ENCODE measurements at regions not wholly inside any gene's neighbourhood (a gene's known extent, or its start where the extent isn't known, plus 50 kb on each side); places are given as distances from the start of the nearest gene placed in this dataset.

DNA sequence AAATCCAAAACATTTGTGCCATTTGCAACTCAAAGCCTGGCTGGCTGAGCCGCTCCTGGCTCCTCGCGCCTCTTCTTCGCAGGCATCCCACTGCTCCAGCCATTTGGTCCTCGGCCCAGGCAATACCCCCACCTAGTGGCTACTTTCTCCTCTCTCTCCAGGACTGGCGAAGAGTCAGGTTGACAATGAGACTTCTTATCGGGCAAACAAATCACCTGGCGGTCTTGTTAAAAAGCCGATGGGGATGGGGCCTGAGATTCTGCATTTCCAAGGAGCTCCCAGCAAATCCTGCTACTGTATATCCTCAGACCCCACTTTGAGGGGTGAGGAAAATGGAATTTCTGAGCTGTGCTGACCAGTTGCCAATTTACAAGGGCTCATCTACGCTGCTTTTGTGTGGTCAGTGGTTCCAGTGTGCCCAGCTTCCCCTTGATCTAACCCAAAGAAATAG, 89.0 kb downstream of the ISX start:
- no peaks in the 10 kb centered on the region for H3K23me2 ChIP-seq (ENCODE audit: low read depth, low read length)
- CTCF ChIA-PET (ENCODE audit: partially characterized antibody): interaction anchor here (0.6 to 7.9 kb wide), 37 partner anchors 9 to 1100 kb away, joined by 3 to 87 read pairs (median 4); no protein-coding TSS in a partner anchor
- 19% methylated on average over 10 of the region's 10 CpGs; no CpG with 5 or more reads in 1 of the 2 experiments for WGBS, 2 experiments (ENCODE audit: extremely low coverage in 1 of 2, insufficient coverage in 1 of 2, insufficient read length in 1 of 2, insufficient replicate concordance in 2 of 2, low coverage in 1 of 2, low lambda C conversion rate in 2 of 2, missing lambda C conversion rate in 1 of 2)
- FAIRE-seq (peak; percentile 94), DNase-seq (ENCODE audit: low read depth in 1 of 2, low spot score in 2 of 2) (peak; percentile 81 to 84)
- no peak overlapping the region for H4K91ac ChIP-seq (replicated peaks; ENCODE audit: insufficient read length, low read length)
- no peak overlapping the region for H3K18ac ChIP-seq (ENCODE audit: extremely low read depth, low read length)
- peaks cover 0 to 7% (median 1%) of the 10 kb centered on the region in 4 experiments; a peak in 3 of 7 replicates for H3K4me1 ChIP-seq (replicated peaks in 1 of 4; ENCODE audit: control insufficient read depth in 3 of 4, insufficient read depth in 4 of 4, low read length in 3 of 4)
- POLR2A ChIA-PET (ENCODE audit: partially characterized antibody): no interaction called here
- H3K79me2 ChIP-seq (ENCODE audit: control insufficient read depth in 1 of 2, insufficient read depth in 2 of 2, low read length in 2 of 2): no peaks in the 10 kb centered on the region
- no peak overlapping the region for H4K5ac ChIP-seq (ENCODE audit: insufficient read length, low read depth, low read length)
- no peak overlapping the region for H3K56ac ChIP-seq (replicated peaks; ENCODE audit: insufficient read length, low read depth, low read length)
- no peak overlapping the region for H2BK20ac ChIP-seq (ENCODE audit: low read length)
- peak overlapping the region; percentile 0 to 30; a peak in 2 of 4 replicates for H3K4me2 ChIP-seq (ENCODE audit: insufficient read depth in 1 of 2, low read depth in 2 of 2, low read length in 2 of 2)
- no peaks in the 10 kb centered on the region for H3K9me3 ChIP-seq (ENCODE audit: insufficient read depth in 2 of 2, low read depth in 1 of 2, low read length in 1 of 2)
- H4K8ac ChIP-seq (ENCODE audit: extremely low read depth, insufficient read depth, low read length): no peak overlapping the region
- H3K27ac ChIP-seq (ENCODE audit: low read depth, low read length): no peak overlapping the region
- no peak overlapping the region for H2BK12ac ChIP-seq (ENCODE audit: low read depth, low read length)
- no peak overlapping the region for H2AK5ac ChIP-seq (ENCODE audit: low read depth, low read length)
- H3K4ac ChIP-seq (replicated peaks; ENCODE audit: insufficient read length, low read depth, low read length): no peak overlapping the region
- H2BK15ac ChIP-seq (ENCODE audit: low read length): no peak overlapping the region
- no peak overlapping the region for H2BK120ac ChIP-seq (replicated peaks; ENCODE audit: low read depth, low read length)
- no peak overlapping the region for H3K4me3 ChIP-seq (ENCODE audit: extremely low read depth in 1 of 4, insufficient read depth in 2 of 4, low read depth in 3 of 4, low read length in 4 of 4)
- peak overlapping the region; percentile 54; the same call in 1 of the 2 replicates for H2AFZ ChIP-seq (ENCODE audit: low read length)
- no peak overlapping the region for H2BK5ac ChIP-seq (ENCODE audit: low read depth, low read length)
- no peak overlapping the region for H3K9ac ChIP-seq (replicated peaks in 1 of 4; ENCODE audit: extremely low read depth in 1 of 4, low read depth in 3 of 4, low read length in 3 of 4)
- H4K20me1 ChIP-seq (replicated peaks in 1 of 2; ENCODE audit: control insufficient read depth in 1 of 2, insufficient read depth in 2 of 2, low read length in 2 of 2): no peaks in the 10 kb centered on the region
- no peak overlapping the region for H3K14ac ChIP-seq (ENCODE audit: insufficient read length)
- H3K27me3 ChIP-seq (replicated peaks in 1 of 4; ENCODE audit: control insufficient read depth in 3 of 4, extremely low read depth in 1 of 4, insufficient read depth in 3 of 4, low read length in 3 of 4): 0 out of 7 replicates have a peak, but pooled peaks cover 0 to 4% (median 0%) of the 10 kb centered on the region in 4 experiments
- no peaks in the 10 kb centered on the region for H3K36me3 ChIP-seq (ENCODE audit: control insufficient read depth in 2 of 4, insufficient read depth in 4 of 4, low read length in 3 of 4)
- no peak overlapping the region for H3K23ac ChIP-seq (ENCODE audit: insufficient read length)
- no peaks in the 10 kb centered on the region for H3K79me1 ChIP-seq (ENCODE audit: low read depth, low read length)
- TF ChIP-seq MAFK (IDR thresholded peaks at IDR 0.05; ENCODE audit: low read depth, low read length): no peak
- TF ChIP-seq, protein P1, sequence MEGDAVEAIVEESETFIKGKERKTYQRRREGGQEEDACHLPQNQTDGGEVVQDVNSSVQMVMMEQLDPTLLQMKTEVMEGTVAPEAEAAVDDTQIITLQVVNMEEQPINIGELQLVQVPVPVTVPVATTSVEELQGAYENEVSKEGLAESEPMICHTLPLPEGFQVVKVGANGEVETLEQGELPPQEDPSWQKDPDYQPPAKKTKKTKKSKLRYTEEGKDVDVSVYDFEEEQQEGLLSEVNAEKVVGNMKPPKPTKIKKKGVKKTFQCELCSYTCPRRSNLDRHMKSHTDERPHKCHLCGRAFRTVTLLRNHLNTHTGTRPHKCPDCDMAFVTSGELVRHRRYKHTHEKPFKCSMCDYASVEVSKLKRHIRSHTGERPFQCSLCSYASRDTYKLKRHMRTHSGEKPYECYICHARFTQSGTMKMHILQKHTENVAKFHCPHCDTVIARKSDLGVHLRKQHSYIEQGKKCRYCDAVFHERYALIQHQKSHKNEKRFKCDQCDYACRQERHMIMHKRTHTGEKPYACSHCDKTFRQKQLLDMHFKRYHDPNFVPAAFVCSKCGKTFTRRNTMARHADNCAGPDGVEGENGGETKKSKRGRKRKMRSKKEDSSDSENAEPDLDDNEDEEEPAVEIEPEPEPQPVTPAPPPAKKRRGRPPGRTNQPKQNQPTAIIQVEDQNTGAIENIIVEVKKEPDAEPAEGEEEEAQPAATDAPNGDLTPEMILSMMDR (IDR thresholded peaks at IDR 0.05; ENCODE audit: control extremely low read depth in 1 of 3, insufficient read depth in 1 of 3, low read depth in 1 of 3, low read length in 3 of 3): peak; percentile 80 to 91 (median 85)
- no peak for TF ChIP-seq KDM1A (IDR thresholded peaks at IDR 0.05; ENCODE audit: borderline replicate concordance, low read length)
- TF ChIP-seq RBBP5 (IDR thresholded peaks at IDR 0.05; ENCODE audit: borderline replicate concordance, low read depth, low read length): 0 out of 2 replicates have a peak, but pooled peaks have one; percentile 46
- TF ChIP-seq TAF7 (optimal IDR thresholded peaks at IDR 0.05; ENCODE audit: borderline replicate concordance, low read depth, low read length): no peak
- TF ChIP-seq POLR2A (IDR thresholded peaks at IDR 0.05; ENCODE audit: control extremely low read depth in 1 of 2, low read depth in 2 of 2, low read length in 2 of 2): no peak
- no peak for TF ChIP-seq POLR2AphosphoS5 (IDR thresholded peaks at IDR 0.05; ENCODE audit: low read depth, low read length)
- peak; percentile 64; the same call in 1 of the 2 replicates for TF ChIP-seq YY1 (IDR thresholded peaks at IDR 0.05; ENCODE audit: low read depth, low read length)
- TF ChIP-seq SIX5 (IDR thresholded peaks at IDR 0.05; ENCODE audit: low read depth, low read length): no peak
- TF ChIP-seq MAX (IDR thresholded peaks at IDR 0.05): peak; percentile 67
- TF ChIP-seq RNF2 (IDR thresholded peaks at IDR 0.05; ENCODE audit: borderline replicate concordance, low read depth, low read length, missing control alignments, poor library complexity, severe bottlenecking): no peak

Measured in H1 (cell line).